SW 1271 (cell line): ENCODE measurements at regions not wholly inside any gene's neighbourhood (a gene's known extent, or its start where the extent isn't known, plus 50 kb on each side); places are given as distances from the start of the nearest gene placed in this dataset.

Experiments used
- DNase-seq, 2 experiments: peaks; one replicate each; lab custom pipeline; 2025; lab: John Stamatoyannopoulos, UW

DNA sequence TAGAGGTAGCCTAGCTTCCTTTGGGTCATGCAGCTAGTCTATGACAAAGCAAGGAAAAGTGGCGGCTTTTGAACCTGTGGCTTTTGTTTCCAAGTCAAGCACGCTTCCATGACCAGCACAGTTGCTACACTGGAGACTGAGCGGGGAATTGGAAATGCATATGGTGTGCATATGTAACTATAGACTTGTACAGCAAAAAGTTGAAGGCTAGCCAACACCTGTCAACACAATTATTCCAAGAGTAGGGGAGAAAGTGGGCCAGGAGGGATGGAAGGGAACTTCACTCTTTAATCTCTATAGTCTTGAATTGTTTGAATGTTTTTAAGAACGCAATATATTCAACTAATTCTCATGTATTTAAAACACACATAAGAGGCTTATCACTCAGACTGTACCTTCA lies 218.5 kb upstream of the CADM1 start:
- no peak for DNase-seq

DNA sequence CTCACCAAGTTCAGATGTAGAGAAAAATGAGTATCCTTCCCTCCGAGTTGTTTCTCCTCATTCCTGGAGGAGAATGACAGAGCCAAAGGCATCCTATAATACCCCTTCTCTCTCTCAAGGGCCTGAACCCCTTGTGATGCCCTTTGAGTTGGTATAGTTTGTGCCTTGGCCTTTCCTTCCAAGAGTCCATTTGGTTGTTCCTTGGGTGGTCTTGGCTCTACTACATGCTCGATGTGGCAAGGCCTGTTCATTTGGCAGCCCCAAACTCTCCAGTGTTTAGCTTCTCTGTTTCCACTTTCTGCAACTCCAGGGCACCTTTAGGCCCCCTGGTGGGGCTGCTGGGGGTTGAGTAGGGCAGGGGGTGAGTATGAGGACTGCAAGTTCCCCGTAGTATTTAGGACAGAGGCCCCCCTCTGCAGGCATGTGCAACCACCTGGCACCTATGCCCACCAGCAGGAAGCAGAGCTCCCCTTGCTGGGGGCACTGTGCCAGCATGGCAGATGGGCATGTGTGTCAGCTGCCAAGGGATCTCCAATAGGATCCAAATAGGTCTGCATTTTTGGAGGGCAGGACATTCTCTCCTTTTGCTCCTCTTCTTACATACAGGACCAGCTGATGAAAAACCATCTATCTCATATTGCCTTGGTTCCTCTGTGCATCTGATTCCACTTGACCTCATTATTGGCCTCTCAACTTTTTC lies 217.2 kb upstream of the CADM1 start:
- DNase-seq, result no peak

DNA sequence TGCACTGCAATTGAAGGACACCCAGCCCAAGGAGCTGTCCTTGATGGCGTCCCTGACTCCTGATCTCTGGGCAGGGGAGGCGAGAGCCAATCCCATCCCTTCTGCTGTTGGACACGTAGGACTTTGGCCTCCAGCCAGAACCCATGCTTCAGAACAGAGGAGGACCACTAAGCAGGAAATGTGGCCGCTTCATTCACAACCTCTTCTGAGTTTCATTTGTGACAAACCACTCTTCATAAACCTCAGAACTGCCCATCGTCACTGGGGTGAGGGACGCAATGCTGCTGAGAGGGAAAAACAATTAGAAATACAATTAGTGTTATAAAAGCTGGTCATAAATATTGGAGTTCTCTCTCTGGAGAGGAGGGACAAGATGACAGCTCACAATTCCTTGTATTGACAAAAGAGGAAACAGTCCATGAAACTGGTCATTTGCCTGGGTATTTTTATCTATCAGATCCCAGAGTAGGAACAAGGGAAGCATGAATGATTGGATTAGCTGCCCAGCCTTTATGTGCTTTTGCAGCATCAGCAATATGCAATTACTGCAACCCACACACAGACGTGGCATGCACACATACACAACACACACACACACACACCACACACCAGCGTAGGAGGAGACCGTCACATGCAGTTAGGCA lies 216.5 kb upstream of the CADM1 start:
- DNase-seq, result no peak

DNA sequence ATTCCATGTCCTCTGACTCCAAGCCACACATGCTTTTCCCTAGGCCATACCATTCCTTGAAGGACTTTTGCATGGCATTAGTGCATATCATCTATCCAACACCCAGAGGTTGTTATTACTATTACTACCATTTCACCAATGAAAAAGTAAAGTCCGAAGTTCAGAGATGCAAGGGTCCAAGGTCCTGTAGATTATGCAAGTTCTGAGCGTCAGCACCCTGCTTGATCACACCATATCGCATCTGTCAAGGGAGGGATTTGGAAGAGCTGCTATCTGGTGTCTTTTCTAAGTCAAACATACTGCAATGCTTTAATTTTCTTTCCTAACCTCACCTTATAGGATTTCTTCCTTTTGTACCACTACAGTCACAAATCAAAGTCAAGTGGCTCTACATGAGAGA lies 214.7 kb upstream of the CADM1 start:
- DNase-seq, result no peak

DNA sequence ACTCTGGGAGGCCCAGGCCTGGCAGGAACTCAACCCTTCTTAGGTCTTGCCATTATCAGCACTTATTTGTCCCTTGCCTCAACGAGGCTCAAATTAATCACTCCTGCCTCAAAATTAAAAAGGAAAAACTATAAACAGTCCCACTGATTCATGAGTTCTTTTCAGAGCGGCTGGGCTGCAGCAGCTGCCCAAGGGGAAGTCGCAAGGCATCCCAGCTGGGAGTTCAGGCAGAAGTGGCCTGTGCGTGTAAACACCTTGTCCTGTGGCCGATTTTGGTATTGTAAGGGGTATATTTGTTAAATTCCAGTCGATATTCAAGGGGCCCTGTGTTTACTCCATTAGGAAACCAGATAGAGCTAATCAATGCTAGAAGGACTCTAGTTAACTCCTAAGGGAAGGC lies 213.9 kb upstream of the CADM1 start:
- DNase-seq, result no peak

DNA sequence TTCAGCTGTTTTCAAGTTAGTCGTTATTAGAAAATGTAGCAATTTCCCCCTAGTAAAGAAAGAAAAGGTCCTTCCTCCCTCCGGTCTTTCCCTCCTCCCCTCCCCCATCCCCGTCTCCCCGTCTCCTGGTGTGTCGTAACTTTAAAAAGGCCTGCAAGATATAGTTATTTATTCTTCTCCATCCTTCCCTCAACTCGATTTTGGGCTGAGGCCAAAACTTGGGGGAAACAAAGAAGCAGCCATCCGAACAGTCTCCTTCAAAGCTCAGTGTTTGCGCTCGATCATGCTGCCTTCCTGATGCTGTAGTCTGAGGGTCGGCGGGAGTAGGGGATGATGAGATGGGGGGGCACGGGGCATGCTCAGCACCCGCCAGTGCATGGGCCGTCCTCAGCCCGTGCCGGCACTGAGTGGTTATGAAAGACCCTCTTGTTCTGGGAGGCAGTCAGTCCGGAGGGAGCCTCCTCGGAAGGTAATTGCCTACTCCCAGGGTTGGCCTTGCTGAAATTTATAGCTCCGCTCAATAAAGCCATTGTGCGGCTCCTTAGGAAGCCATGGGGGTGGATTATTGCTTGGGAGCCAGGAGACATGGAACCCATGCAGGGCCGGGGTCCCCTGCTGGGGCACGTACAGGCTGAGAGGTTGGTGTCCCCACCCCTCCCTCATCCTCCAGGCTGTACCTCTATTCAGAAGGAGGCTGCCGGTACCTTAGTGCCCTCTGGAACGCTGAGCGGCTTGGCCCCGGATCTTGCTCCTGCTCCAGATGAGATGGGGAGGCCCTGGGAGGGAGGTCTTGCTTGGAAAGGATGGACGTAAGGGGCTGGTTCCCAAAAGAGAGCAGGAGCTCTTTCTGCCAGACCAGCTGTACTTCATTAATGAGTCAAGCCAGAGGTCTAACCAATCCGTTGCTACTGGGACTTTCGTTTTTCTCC lies 212.7 kb upstream of the CADM1 start:
- DNase-seq, result no peak

DNA sequence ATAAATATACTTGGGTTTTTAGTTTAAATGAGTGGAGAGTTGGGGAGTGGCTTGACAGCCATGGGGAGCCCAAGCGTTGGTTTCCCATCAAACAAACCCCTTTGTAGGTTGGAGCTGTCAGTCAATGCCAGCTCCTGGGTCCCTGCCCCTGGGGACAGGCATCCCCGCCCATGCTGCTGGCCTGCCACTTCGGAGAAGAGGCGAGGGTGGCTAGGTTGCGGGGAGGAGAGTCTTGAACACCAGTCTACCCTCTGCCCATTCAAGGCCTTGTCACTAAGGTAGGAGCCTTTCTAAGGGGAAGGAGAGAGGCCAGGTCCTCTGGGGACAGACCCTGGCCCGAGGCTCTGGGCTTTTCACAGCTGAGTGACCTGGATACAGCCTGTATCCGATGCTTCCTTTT lies 211.9 kb upstream of the CADM1 start:
- DNase-seq, result no peak

DNA sequence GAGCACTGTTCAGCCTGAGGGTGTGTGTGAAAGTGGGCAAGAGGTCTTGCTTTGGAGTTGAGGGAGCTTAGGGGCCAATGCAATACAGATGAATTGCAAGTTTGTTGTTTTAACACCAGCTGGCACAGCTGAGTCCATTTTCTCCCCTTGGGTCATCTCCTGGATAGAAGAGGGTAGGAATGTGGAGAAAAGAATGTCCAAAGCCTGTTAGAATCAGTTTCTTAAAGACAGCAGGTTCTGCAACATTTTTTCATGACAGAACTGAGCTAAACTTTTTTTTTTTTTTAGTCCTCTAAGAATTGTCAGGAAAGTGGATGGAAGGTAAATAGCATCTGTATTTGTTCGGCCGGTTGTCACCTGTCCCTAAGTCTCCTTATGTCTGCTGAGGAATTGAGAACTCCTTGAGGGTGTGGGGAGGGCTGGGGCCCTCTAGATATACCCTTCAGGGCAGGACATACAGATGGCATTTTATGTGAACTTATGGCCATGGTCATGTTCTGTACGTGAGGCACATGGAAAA lies 211.1 kb upstream of the CADM1 start:
- DNase-seq, result no peak

DNA sequence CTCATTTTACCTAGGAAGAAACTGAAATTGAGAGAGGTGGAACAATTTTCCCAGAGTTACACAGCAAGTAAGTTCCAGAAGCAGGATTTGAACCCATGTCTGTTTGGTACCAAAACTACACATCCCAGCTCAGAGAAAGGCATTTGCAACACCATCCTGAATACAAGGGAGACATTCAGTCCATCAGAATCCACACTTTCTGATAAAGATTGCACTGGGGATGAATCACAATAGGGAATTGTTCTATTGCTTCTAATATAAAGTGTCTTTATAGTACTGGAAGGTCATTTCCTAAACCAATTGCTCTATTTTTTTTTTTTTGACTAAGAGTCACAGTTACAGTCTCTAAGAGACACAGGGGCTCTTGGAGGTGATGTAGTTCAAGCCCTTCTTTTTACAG lies 208.1 kb upstream of the CADM1 start:
- no peak for DNase-seq

DNA sequence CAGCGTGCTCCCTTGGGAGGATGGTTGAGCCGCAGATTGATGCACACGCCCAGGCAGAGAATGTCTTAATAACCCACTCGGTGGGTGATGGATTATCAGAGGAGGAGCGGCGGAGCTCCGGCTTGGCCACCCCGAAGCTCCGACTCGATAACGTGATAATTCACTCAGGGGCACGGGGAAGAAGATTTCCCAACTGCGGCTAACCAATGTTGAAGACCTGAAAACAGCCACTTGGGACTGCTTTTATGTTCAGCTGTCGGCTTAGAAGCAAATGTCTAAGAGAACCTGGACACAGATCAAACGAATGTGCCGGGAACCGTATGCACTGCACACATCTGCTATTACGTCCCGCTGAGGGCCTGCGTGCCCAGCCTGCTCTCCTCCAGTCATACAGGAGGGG lies 206.8 kb upstream of the CADM1 start:
- no peak for DNase-seq

DNA sequence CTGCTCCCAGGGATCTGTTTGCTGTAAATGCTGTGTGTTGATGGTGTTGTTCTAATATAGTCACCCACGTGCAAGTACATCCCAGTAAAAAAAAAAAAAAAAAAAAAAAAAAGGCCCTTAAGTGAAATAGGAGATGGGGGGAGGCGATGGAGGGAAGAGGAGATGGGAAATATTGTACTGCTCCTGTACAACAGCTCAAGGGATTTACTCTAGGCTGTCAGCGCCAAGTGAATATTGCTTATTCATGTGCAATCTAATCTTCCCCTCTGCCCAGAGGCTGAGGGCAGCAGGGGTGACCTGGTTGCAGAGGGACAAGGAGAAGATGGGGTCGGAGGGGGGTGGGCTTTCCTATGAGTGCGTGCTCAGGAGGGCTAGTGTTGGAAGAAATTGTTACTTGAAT lies 206.2 kb upstream of the CADM1 start:
- DNase-seq, result no peak

DNA sequence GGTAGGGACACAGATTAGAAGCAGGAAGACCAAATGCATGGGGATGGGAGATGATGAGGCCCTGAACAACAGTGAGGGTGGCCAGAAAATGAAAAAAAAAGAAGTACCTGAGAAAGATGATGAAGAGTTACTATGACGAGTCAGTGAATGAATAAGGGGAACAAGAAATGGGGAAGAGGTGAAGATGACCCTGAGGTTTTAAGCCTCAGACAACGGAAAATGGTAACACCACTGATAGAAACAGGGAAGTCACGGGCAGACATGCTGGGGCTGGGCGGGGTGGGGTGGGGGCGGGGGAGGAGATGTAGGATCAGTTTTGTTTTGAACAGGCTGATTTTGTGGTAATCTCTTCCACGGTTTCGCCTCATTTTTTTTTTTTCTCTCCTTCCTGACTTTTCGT lies 205.1 kb upstream of the CADM1 start:
- DNase-seq, result no peak

DNA sequence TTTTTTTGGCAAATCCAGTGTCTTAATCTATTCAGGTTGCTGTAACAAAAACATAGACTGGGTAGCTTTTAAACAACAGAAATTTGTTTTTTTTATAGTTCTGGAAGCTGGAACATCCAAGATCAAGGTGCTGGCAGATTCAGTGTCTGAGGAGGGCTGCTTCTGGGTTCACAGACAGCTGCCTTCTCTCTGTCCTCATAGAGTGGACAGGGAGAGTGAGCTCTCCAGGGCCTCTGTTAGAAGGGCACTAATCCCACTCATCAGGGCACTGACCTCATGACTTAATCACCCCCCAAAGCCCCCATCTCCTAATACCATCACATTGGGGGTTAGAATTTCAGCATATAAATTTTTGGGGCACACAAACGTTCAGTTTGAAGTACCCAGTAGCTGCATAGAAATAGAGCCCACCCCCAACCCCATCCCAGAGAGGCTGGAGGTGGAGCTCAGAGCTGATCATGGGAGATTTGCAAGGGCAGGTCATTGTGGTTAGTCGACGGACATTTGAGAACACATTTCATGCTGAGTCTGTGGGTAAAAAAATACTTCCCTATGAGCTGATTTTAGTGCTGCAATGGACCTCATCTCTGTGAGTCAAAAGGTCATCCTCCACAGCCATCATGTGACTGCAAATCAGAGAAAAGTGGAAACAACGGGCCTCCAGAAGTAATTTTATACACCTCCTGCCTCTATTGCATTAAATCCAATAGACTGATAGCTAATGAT lies 203.1 kb upstream of the CADM1 start:
- DNase-seq, result no peak

DNA sequence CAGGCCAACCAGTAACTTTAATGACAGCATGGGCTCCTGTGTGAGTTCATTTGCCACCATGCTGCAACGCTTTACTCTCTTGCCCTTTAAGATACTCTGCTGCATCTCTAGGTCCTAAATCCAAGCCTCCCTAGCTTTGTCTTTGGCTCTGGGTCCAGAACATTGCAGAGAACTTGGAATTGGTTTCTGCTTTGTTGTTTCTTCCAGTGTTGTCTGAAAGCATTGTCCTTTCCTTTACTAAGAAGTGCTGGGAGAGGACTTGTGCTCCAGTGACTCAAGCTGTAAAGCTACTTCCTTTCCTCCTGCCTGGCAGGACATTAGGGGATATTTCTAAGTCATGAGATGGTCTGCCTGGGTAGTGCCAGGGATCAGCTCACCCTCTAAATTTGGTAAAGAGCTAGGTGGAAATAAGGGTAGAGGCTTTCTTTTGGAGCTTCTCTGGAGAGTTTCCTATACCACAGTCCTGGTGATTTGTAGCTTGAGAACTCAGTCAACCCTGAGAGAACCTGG lies 202.5 kb upstream of the CADM1 start:
- DNase-seq, result no peak

DNA sequence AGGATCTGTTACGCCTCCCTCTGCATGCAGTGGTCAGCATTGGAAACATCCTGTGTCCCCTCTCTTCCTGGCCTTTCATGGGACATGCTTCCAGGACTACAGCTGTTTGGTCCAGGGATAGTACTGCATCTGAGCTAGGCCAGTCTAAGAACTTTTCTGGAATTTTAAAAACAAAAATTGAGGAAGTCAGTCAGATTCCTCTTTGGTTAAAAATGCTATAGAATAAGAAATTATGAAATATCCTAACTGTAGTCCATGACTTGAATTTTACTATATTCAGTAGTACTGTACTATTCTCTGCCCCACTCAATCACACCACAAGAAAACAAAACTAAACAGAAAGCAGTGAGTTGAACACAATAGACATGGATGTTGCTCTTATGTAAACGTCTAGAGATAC lies 201.0 kb upstream of the CADM1 start:
- DNase-seq, result no peak

DNA sequence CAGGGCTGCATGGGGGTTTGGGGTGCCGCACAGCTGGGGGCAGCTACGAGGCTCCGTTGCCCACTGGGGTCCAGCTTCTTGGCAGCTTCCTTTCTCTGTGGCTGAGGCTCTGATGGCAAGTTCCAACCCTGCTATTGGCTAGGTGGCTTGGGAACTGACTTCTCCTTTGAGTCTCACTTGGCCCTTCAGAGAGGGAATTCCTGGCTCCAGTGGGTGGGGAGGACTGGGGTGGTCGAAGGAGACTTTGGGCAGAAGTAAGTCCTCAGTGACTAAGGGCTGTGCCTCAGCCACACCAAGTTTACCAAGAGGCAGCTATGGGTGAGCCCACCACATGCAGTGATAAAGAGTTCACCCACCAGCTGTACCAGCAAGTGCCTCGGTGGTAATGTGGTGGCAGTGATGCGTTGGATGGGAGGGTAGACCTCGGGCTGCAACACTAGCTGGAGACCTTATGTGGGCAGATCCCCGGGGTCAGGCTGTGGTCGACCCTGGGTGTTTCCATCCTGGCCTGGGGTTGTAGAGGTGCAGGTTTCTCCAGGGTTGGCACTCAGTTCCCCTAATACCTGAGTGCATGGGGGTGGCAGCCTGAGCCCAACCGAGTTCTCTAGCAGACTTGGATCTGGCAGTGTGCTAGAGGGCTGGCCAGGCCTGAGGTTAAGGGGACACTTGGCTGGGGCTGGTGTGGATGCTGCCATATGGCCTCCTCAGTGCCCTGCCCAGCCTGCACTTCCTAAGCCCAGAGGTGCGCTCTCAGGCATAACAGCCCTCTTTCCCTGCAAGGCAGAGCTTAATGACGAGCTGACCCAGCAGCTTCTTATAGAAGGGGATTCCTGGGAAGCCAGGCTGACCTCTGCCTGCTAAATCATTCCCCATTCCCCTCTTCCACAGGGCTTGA lies 197.0 kb upstream of the CADM1 start:
- no peak for DNase-seq

DNA sequence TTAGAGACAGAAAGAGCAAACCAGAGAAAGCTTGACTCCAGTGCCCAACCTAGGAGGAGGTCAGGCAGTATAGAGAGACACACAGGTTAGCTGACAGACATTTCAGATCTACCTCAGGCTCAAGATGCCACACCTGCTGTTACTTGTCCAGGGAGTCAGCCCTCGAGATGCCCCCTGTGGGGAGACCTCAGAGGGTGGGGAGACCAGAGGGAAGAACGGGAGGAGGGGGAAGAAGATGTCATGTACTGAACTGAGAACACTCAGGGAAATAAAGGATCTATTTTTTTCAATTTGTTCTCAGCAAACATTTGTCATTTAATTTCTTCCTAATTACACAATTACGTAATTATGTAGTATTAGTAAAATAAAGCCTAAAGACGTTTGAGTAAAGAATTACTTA lies 196.3 kb upstream of the CADM1 start:
- DNase-seq, result no peak

DNA sequence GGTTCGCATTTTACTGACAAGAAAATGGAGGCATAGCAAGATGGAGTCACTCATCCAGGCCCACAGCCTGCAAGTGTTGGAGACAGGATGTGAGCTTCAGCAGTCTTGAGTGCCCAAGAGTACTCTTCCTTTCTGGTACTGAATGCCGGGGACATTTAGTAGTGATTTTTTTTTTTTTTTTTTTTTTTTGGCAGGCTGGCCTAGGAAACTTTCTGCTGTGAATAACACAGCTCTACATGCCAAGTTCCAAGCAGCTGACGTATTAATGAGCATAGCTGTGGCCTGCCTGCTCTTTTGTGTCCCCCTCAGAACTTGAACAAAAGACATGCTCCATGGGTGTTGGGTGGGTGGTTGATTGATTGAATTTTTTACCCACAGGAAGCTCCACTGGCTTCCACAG lies 195.5 kb upstream of the CADM1 start:
- no peak for DNase-seq

DNA sequence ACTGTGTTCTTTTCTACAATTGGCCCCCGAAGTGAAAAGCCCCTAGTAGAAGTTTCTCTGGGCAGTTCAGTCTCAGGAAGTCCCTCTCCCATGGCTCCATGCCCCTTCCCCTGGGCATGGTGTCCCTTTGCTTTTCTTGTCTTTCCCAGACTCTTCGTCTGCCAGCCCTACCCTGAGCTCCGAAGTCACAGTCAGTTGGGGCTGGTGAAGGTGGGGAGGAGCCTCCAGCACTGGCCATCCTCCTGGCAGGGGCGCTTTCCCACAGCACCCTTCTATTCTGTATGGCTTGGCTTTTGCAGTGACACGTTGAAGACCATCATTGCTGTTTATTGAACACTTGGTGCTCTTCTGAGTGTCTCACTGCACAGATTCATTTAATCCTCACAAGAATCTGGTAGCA lies 195.1 kb upstream of the CADM1 start:
- DNase-seq, result no peak

DNA sequence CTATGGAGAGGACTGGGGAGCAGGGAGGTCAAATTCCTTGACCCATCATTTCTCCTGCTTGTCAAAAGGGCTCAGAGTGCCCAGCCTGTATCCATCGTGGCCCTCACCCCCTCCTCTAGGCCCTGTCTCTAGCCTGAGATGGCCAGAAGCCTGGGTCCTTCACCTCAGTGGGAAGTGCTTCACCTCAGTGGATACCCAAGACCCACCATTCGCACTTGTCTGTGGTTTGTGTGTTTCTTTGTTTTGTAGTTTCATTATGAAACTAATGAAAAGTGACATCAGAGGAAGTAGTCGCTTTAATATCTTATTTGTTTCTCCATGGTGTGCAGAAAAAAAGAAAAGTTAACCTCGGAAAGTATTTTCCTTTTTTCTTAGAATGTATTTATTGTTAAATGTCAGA lies 194.0 kb upstream of the CADM1 start:
- DNase-seq, result no peak

DNA sequence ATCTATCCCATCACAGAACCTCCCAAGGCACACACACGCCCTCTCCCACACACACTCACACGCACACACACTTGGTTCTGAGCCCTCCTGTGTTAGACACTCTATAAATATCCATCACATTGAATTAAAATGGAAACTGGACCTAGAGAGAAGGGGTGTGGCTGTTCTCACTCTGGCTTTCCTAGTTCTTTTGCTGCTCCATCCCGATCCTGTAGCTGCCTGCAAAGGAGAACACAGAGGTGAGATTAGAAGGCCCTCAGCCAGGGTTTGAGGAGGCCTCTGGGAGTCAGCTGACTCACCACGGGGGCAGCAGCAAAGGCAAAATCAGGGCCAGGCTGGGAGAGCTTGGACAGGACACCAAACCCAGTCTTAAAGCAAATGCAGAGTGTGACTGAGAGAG lies 192.3 kb upstream of the CADM1 start:
- DNase-seq, result no peak
